GM21717 (cell line): ENCODE measurements at regions not wholly inside any gene's neighbourhood (a gene's known extent, or its start where the extent isn't known, plus 50 kb on each side); places are given as distances from the start of the nearest gene placed in this dataset.
"Not testable (repeated sequence)": the region's sequence is repeated elsewhere in the genome, so short reads cannot be mapped to it uniquely, and the experiment has no call there.

Experiments
- ATAC-seq: cut with Tn5 transposase; IDR thresholded peaks from one replicate; pipeline ENCODE4 v1.9.1; 2021; ENCODE audit warnings: mild to moderate bottlenecking, moderate library complexity; ENCODE audit not compliant: unreplicated experiment

DNA sequence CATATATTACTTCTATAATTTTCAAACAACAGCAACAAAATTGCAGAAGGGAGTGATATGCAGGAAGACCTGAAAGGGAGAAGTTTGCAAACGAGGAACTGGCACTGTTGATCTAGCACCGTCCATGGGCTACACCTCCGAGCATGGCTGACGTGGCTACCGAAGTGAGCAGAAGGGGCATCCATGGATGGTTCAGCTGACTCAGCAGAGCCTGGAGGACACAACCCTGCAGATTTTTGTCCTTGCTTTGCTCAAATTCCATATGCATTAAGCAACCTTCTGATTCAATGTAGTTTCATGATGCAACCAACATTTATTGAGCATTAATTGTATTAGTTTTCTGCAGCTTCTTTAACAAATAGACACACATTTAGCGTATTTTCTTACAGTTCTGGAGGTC is 191.2 kb downstream of the C1orf94 start:
- ATAC-seq: no peak

DNA sequence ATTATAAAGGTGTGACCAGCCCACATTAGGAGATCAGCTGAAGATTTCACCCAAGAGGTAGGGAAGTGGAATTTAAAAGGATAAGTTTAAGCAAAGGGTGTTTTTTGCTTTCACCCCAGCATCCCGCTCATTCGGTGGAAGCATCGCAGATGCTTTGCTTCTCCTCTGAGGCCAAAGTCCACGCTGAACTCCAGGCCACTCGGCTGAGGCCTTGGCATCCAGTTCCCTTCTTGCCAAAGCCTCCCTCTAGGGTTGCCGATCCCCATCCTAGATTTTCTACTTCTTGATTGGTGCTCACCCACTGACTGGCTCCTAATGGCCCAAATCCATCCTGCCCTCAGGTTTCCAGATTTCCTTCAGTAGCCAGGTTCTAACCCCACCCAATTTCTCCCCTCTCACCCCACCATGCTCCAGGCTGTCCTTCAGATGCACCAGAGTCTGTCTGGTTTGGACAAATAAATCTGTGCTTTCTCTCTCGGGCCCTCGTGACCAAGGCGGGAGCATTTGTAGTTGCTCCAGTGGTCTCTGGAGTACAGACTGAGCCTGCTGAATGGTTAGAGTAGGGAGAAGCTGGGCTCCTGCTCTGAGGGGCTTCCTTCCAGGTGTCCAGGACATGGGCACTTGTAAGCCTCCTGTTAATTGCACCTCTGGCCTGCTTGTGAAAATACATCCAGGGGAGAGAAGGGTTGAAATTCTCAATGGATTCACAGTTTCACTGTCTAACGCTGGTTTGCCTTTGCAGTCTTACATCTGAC is 193.2 kb downstream of the C1orf94 start:
- no peak for ATAC-seq

DNA sequence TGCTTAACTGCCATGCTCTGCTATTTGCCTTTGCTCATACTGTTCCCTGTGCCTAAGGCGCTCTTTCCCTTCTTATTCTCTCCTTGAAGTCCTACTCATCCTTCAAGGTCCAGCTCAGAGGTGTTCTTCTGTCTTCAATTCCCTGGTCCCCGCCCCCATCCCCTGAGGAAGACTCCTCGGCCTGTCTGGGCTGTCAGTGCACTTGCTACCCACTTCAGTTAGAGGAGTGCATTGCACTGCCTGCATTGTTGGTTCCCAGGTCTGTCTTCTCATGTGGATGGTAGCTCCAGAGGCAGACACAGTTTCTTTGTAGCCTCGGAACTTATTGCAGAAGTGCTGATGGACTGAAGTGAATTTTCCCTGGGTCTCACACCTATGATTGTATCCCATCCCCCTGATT is 194.0 kb downstream of the C1orf94 start:
- ATAC-seq: no peak

DNA sequence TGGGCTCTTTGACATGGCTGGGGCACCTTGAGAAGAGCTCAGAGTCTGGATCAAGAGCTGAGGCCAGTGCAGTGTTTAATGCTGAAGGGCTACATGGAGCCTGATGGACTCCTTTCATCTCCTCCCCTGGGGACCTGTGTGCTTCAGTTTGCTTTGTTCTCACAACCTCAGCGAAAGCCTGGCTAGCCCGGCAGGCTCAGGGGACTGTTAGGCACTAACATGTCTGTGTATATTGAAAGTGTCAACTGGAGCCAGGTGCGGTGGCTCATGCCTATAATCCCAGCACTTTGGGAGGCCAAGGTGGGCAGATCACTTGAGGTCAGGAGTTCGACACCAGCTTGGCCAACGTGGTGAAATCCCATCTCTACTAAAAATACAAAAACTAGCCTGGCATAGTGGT is 194.5 kb downstream of the C1orf94 start:
- ATAC-seq: not testable (repeated sequence)

DNA sequence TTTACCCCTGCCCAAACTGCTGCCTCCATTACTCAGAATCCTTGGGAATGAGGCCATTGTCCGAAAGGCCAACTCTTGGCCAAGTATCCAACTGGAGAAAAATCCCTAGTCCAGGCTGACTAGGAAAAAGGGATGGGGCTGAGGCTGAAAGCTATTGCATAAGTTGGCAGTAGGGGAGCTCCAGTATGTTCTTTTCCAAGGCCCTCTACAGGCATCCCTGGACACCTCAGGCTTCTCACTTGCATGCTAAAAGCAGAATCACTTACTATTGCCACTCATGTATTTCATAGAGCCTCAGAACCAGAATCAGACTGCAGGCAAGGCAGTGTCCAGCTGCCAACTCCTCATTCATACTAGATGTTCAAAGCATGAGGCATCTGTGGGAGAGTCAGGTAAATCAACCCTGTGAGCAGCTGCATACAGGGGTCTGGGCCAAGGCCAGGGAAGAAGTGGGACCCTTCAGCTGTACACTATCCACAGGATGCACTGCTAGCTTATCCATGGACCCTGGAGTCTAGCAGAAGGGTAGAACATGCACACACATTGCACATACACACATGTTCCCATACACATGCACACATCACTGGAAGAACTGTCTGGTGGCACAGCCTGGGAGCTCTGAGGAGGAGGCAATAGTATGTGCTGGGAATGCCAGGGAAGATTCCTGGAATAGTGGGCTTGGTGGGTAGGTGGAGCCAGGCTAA is 195.3 kb downstream of the C1orf94 start:
- ATAC-seq: no peak

DNA sequence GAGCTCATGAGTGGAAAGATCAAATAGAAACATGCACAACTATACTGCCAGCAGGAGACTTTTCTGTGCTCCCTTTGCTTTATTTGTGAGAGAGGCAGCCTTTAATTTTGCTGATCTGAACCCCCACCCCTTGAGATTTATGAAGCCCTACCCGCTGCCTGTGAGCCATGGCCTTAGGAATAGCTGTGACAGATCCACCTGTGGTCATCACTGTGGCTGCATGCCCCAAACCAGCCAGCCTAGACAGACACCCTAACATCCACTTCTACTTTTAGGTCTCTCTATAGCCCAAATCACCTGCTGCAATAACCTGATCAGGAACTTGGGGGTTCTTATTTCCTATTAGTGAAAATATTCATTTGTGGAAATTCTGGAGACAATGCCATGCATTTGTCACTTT is 196.2 kb downstream of the C1orf94 start:
- no peak for ATAC-seq

DNA sequence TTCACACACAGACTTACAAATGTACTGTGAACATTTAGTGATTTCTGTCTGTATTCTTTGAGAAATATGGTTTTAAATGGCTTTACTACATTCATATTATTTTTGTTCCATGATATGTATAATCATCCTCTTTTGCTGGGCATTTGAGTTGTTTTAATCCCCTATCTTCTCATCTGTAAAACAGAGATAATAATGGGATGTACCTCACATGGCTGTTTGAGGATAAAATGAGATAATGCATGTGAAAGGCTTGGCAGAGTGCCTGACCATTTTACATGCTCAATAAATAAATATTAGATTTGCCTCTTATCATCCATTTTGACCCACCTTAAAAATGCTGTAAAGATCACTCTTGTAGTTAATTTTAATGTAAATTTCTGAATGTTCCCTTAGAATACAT is 197.2 kb downstream of the C1orf94 start:
- ATAC-seq: no peak

DNA sequence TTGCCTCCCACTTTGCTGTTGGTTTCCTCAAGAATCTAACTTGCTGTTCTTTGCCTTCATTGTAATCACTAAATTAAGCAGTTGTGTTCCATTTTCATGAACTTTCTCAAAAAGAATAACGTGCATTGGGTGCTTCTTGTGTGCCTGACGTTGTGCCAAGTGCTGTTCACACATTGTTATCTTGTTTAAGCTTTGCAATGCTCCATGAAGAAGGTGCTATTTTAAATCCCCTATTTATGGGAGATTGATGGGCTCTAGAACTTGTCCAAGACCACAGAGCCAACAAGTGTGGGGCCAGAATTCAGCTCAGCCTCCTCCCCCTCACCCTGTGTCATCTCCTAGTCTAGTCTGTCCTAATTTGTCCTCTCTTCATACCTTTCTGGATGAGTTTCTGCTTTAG is 199.8 kb downstream of the C1orf94 start:
- ATAC-seq: no peak

DNA sequence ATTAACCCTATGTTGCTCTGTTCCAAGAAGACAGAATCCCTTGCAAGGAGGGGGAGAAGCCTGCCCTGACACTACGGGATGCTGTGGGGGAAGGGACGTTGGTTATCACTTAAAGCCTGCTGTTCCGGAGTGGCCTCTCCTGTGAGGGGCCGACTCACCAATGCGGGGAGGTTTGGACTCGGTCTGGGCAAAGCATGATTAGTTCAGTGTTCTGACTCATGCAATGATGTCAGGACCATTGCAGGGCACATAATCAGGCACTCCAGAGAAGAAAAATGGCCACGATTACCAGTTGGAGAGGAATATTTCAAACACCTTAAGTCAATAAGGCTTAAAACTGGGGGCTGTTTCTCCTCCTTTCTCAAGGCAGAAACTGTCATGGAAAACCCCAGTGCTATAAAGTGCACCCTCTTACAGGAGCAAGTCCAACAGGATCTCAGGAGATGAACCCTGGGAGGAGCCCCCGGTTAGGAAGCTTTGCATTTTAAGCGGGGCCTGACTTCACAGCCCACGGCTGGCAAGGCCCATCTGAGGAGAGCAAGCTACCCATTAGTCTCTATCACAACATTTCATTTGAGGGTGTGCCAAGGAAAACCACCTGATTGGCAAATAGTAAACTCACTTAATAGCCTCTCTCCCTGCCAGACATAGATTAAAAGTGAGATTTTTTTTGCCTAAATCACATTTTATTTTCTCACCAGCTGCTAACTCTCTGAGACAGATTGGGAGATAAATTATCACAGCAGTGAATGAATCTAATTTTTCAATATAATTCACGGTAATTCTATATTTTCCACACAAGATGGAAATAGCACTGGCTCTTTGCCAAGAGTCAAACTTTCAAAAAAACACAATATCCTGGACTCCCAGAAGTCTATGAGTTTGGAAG is 202.5 kb downstream of the C1orf94 start:
- no peak for ATAC-seq

DNA sequence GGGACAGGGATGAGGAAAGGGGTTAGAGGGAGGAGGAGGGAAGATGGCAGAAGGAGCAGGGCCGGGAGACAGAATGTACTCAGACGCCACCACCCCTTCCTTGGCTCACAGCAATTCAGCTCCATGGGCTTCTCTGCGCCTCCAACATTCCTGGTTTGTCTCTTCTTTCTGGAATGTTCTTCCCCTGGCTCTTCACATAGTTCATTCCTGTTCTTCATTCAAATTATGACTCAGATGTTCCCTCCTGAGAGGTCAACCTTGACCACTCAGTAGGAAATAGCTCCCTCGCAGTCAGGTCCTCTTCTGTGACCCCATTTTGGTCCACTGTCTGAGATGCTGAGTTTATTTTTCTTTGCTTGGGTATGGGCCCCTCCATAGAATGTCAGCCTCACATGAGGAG is 203.2 kb downstream of the C1orf94 start:
- ATAC-seq: no peak

DNA sequence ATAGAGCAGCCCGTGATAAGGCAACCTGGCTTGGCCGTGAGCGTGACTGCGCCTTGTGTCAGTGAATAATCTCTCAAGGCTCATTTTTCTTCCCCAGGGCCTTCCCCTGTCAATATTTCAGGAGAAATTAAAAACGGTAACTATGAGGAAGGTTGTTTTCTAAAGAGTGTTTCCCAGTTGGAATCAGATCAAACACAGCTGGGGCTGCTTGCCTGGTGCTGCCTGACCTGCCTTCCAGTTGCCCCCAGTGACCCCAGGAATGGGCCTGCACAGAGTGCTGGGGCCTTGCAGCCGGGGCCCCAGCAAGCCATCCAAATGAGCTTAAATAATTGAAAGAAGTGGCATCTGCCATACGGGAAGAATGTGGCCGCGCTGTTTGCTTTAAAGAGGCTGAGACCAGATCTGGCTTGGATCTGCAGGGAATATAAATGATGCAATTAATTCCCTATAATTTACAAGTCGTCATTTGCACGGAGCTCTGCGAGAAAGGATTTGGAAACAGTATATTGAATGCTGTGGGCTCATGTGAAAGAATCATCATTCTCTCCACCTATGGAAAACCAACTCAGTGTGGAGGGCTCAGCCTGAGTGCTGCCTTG is 203.9 kb downstream of the C1orf94 start:
- no peak for ATAC-seq

DNA sequence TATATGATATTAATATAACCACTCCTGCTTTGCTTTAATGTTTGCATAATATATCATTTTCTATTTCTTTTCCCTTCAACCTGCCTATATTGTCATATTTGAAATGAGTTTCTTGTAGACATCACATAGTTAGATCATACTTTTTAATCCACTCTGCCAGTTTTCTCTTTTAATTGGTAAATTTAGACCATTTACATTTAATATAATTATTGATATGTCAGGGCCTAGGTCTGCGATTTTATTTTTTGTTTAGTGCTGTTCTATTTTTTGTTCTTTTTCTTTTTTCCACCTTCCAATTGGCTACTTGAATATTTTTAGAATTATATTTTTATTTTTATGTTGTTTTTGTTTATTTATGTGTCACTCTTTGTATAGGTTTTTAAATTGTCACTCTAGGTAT is 213.3 kb downstream of the C1orf94 start:
- no peak for ATAC-seq

DNA sequence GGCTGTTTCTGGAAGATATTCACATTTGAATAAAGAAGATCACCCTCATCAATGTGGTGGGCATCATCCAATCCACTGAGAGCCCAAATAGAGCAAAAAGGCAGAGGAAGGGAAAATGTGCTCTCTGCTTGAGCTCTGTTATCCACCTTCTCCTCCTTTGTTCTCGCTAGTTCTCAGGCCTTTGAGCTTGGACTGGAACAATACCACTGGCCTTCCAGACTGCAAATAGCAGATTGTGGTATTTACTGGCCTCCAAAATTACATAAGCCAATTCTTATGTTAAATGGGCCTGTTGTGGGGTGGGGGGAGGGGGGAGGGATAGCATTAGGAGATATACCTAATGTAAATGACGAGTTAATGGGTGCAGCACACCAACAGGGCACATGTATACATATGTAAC is 219.3 kb downstream of the C1orf94 start:
- no peak for ATAC-seq

DNA sequence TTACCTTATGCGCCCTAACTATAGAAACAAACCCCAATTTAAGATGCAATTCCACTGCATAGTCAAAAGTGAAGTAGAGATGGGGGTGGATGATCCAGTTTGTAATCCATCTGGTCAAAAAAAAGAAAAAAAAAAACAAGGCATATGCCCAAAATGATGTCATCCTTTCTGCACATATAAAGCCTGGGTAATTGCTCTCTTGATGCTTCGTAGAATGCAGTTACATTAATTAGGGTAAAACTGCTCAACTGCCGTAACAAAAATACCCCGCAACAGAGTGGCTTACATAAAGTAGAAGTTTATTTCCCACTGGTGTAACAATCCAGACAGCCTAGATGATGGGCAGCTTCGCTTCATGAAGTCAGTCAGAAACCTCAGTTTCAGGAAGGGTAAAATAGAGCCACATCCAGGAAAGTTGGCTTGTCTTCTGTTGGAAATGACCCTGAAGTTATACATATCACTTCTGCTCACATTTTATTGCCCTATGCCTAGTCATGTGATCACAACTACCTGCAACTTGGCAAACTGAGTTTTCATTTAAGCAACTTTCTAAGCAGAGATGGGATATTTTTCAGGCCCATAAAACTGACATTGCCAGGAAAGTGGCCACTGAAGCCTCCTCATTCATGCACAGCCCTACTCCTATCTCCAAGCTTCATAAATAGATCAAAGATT is 221.7 kb downstream of the C1orf94 start:
- no peak for ATAC-seq

DNA sequence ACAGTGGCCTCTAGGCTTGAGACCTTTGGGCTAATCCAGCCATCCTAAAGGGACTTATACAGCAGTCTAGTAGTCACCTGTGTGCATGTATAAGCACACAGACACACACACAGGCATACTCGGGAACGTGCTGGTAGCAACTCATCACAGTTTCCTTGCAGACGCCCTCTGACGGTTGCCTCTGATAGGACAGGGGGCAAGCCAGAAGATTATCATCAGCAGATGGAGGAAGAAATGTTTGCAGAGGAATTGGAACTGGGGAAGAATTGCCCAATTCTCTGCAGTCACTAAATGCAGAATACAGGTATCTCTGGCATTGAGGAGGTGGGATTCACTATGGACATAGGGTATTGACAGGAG is 222.2 kb downstream of the C1orf94 start:
- no peak for ATAC-seq

DNA sequence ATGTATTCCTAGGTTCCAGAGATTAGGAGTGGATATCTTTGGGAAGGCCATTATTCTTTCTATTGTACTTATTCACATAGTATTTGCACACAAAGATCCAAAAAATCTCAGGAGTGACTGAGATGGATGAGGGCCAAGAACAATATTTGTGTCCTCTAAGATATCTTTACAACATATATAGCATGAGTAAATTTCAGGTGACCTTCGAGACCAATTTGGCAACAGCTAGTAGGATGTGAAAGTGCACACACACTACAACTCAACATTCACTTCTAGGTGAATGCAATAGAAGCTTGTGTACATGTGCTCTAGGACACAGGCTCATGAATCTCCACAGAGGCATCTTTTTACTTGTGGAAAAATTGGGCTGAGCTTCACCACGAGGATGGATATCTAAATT is 224.0 kb downstream of the C1orf94 start:
- ATAC-seq: no peak

DNA sequence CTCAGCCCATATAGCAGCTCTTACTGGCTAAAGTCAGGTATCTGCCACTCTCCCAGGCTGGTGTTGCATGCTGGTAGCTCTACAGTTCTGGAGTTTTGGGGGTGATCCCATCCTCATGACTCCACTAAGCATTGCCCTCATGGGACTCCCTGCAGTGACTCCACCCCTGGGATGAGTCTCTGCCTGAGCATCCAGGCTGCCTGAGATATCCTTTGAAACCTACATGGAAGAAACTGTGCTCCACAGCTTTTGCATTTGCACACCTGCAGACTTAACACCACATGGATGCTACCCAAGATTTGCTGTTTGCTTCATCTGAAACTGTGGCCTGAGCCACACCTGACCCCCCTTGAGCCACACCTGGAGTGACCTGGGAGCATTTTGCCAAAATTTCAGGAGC is 226.4 kb downstream of the C1orf94 start:
- ATAC-seq: no peak

DNA sequence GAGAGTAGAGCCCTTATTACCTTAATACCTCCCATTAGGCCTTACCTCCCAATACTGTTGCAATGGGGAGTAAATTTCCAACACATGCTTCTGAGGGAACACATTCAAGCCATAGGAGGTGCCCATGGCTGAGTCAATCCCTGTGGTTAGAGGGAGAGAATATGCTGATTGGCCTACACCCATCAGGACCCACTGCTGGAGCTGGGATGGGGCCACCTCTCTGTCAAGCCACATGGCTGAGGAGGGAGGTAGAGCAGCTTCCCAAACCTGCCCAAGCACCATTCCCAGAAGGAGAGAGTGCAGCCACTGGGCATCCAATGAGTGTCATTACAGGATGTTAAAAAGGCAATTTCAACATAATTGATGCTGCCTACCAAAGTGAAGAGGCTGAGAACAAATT is 228.1 kb downstream of the C1orf94 start:
- ATAC-seq: no peak

DNA sequence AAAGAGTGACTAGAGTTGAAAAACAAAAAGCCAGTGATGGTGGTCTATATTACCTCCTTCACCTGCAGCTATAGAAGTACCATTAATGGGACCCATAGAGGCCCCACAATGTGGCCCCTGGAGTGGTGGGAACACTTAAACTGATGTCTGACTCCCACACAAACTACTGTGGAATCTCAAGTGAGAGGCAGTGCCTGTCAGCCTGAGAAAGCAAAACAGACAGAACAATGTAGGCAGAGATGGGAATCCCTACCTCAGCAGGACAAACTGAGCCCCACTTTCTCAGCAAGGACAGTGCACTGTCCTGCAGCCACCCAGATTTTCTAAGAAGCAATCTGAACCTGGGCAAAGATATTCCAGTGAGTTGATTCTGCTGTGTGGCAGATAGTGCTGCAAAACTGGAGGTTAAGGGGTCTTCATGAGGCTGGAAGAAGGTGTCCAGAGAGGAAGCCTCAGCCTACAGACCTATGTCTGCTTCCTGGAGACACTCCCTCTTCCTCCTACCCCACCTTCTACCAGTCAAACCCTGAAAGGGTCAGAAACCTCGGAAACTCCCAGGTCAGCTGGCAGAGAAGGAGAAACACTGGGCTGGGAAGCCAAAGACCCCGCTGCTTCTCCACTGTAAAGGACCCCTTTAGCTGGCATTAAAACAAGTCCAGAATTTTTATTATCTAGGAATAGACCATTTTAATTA is 228.7 kb downstream of the C1orf94 start:
- ATAC-seq: no peak

DNA sequence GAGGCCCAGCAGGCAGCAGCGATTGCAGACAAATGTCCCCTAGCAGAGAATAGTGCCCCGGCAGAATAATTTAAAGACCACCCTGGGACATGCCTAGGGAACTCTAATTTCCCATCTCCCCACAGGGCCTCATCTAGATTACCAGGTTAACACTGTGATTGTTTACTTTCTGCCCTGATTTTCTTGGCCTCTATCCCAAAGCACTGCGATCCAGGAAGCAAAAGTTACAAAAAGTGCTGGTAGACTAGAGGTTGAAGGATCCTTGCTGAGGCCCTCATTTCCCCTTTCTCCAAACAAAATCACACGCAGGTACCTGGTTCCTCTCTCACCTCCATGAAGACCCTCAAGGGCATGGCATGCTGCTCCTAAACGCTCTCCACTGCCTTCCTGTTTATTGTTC is 229.7 kb downstream of the C1orf94 start:
- no peak for ATAC-seq
